SK-N-SH (cell line): ENCODE measurements at regions not wholly inside any gene's neighbourhood (a gene's known extent, or its start where the extent isn't known, plus 50 kb on each side); places are given as distances from the start of the nearest gene placed in this dataset.

Source experiments
- CTCF ChIA-PET: fragments of 300-600, 350-600 bp; formaldehyde crosslinking; extraction: SDS; loops from one replicate; lab custom pipeline; 2021; lab: Yijun Ruan, JAX
- POLR2A ChIA-PET: fragments of 350-600 bp; sonication (Branson Sonifier 250); formaldehyde crosslinking; extraction: SDS; loops from one replicate; lab custom pipeline; 2020; ENCODE audit warnings: antibody characterized with exemption, inconsistent platforms; lab: Yijun Ruan, JAX
- DNase-seq: peaks from one replicate; pipeline ENCODE4 v3.0.0; 2012
- H2AFZ ChIP-seq: fragments of 200-600 bp; sonication (generic); 2 replicates; pipeline ENCODE4 v1.8.1; 2016; ENCODE audit warnings: antibody characterized with exemption, mild to moderate bottlenecking, low read depth
- H3F3A ChIP-seq: fragments of 200-600 bp; sonication (generic); replicated peaks from 2 replicates; pipeline ENCODE3; 2016; ENCODE audit warnings: antibody characterized with exemption, mild to moderate bottlenecking; ENCODE audit not compliant: insufficient read depth
- H3K27ac ChIP-seq, 2 experiments: fragments of 200-500 bp in 1 of 2; fragments of 200-600 bp in 1 of 2; sonication (Bioruptor generic) in 1 of 2; sonication (generic), shearing (Covaris generic) in 1 of 2; 2 replicates each; pipeline versions ENCODE4 v1.5.1 to v1.6.1; 2014 to 2016; ENCODE audit warnings: low read depth in 2 of 2, inconsistent platforms in 1 of 2, low read length in 1 of 2, mild to moderate bottlenecking in 1 of 2, mixed read lengths in 1 of 2
- H3K27me3 ChIP-seq: fragments of 200-600 bp; sonication (generic), shearing (Covaris generic); 2 replicates; pipeline ENCODE4 v1.6.1; 2016; ENCODE audit warnings: mixed run types; ENCODE audit not compliant: insufficient read depth
- H3K36me3 ChIP-seq, 2 experiments: fragments of 200-500 bp in 1 of 2; fragments of 200-600 bp in 1 of 2; sonication (Bioruptor generic) in 1 of 2; sonication (generic) in 1 of 2; replicated peaks in 1 of 2; 2 replicates each; pipeline versions ENCODE3 to v1.5.1; 2014 to 2016; ENCODE audit warnings: low read length in 1 of 2, mild to moderate bottlenecking in 1 of 2; ENCODE audit not compliant: insufficient read depth in 2 of 2, control insufficient read depth in 1 of 2
- H3K4me1 ChIP-seq, 2 experiments: fragments of 200-500 bp in 1 of 2; fragments of 200-600 bp in 1 of 2; sonication (Bioruptor generic) in 1 of 2; sonication (generic), shearing (Covaris generic) in 1 of 2; 2 replicates each; pipeline versions ENCODE4 v1.5.1 to v1.6.1; 2014 to 2016; ENCODE audit warnings: low read depth in 1 of 2, low read length in 1 of 2, mixed run types in 1 of 2; ENCODE audit not compliant: insufficient read depth in 2 of 2, control insufficient read depth in 1 of 2
- H3K4me2 ChIP-seq: fragments of 200-600 bp; sonication (generic), shearing (Covaris generic); 2 replicates; pipeline ENCODE4 v1.6.1; 2017; ENCODE audit warnings: mixed run types
- H3K4me3 ChIP-seq, 2 experiments: fragments of 200-500 bp in 1 of 2; fragments of 200-600 bp in 1 of 2; sonication (Bioruptor generic) in 1 of 2; sonication (generic), shearing (Covaris generic) in 1 of 2; 2 replicates each; pipeline versions ENCODE4 v1.5.1 to v1.8.1; 2014 to 2016; ENCODE audit warnings: low read depth in 2 of 2, inconsistent platforms in 1 of 2, low read length in 1 of 2, mild to moderate bottlenecking in 1 of 2, mixed read lengths in 1 of 2, moderate library complexity in 1 of 2
- H3K79me2 ChIP-seq: fragments of 200-600 bp; sonication (generic); 2 replicates; pipeline ENCODE4 v1.8.1; 2017; ENCODE audit warnings: mild to moderate bottlenecking; ENCODE audit not compliant: insufficient read depth
- H3K9ac ChIP-seq: fragments of 200-600 bp; sonication (generic); 2 replicates; pipeline ENCODE4 v1.6.1; 2017; ENCODE audit warnings: mixed run types
- H3K9me2 ChIP-seq: fragments of 200-600 bp; sonication (generic); 2 replicates; pipeline ENCODE4 v1.6.1; 2017; ENCODE audit warnings: mixed run types
- H3K9me3 ChIP-seq: fragments of 200-600 bp; sonication (generic); 2 replicates; pipeline ENCODE4 v1.6.1; 2017; ENCODE audit warnings: mixed run types, mild to moderate bottlenecking, moderate library complexity
- H4K20me1 ChIP-seq: fragments of 200-600 bp; sonication (generic); 2 replicates; pipeline ENCODE4 v1.6.1; 2017; ENCODE audit warnings: mild to moderate bottlenecking, mixed run types; ENCODE audit not compliant: insufficient read depth
- CHD2 ChIP-seq: fragments of 150-350 bp; IDR thresholded peaks from 2 replicates; pipeline ENCODE4 v1.6.1; 2018; ENCODE audit warnings: low read length; ENCODE audit not compliant: partially characterized antibody
- EP300 ChIP-seq, 2 experiments: IDR thresholded peaks; 2 replicates each; pipeline versions ENCODE4 v1.4.0 to v1.6.1; 2012; ENCODE audit warnings: borderline replicate concordance in 1 of 2, low read depth in 1 of 2, low read length in 1 of 2
- EZH2phosphoT487 ChIP-seq: fragments of 200-600 bp; sonication (generic); IDR thresholded peaks from 2 replicates; pipeline ENCODE4 v1.6.1; 2017; ENCODE audit warnings: low read depth, mixed run types, mild to moderate bottlenecking, antibody characterized with exemption, moderate library complexity, borderline replicate concordance
- FOSL2 ChIP-seq: IDR thresholded peaks from 2 replicates; pipeline ENCODE4 v1.4.0; 2012; ENCODE audit warnings: low read depth, mild to moderate bottlenecking, moderate library complexity, borderline replicate concordance
- FOXM1 ChIP-seq: IDR thresholded peaks from 2 replicates; pipeline ENCODE4 v1.4.0; 2012; ENCODE audit warnings: low read depth, mild to moderate bottlenecking
- GATA2 ChIP-seq: sonication (generic); formaldehyde crosslinking; IDR thresholded peaks from 2 replicates; pipeline ENCODE4 v1.5.0; 2020; ENCODE audit warnings: mild to moderate bottlenecking, missing genetic modification reagents
- MAX ChIP-seq: IDR thresholded peaks from 2 replicates; pipeline ENCODE4 v1.4.0; 2012; ENCODE audit warnings: low read depth
- MXI1 ChIP-seq: IDR thresholded peaks from 2 replicates; pipeline ENCODE4 v1.6.1; 2012; ENCODE audit warnings: mild to moderate bottlenecking, low read depth, low read length, improper control_type of control experiment
- NFIC ChIP-seq: IDR thresholded peaks from 2 replicates; pipeline ENCODE4 v1.4.0; 2012; ENCODE audit warnings: borderline replicate concordance
- NRF1 ChIP-seq: IDR thresholded peaks from 2 replicates; pipeline ENCODE4 v1.6.1; 2012; ENCODE audit warnings: low read depth, mild to moderate bottlenecking, low read length
- POLR2AphosphoS5 ChIP-seq: IDR thresholded peaks from 2 replicates; pipeline ENCODE4 v1.6.1; 2012; ENCODE audit warnings: low read depth, low read length
- RAD21 ChIP-seq: IDR thresholded peaks from 2 replicates; pipeline ENCODE4 v1.6.1; 2012; ENCODE audit warnings: mild to moderate bottlenecking, low read length
- RFX5 ChIP-seq: IDR thresholded peaks from 2 replicates; pipeline ENCODE4 v1.6.1; 2012; ENCODE audit warnings: mild to moderate bottlenecking, improper control_type of control experiment, low read length
- RXRA ChIP-seq: IDR thresholded peaks from 2 replicates; pipeline ENCODE4 v1.4.0; 2012; ENCODE audit warnings: low read depth, mild to moderate bottlenecking, borderline replicate concordance
- SIN3A ChIP-seq: IDR thresholded peaks from 2 replicates; pipeline ENCODE4 v1.6.1; 2012; ENCODE audit warnings: low read depth, mild to moderate bottlenecking, low read length, moderate library complexity, borderline replicate concordance
- TAF1 ChIP-seq: IDR thresholded peaks from 2 replicates; pipeline ENCODE4 v1.6.1; 2012; ENCODE audit warnings: low read depth, mild to moderate bottlenecking, low read length, moderate library complexity, borderline replicate concordance
- TCF12 ChIP-seq: IDR thresholded peaks from 2 replicates; pipeline ENCODE4 v1.4.0; 2012
- USF1 ChIP-seq: IDR thresholded peaks from 2 replicates; pipeline ENCODE4 v1.4.0; 2012; ENCODE audit warnings: low read depth, borderline replicate concordance
- USF2 ChIP-seq: fragments of 150-350 bp; IDR thresholded peaks from 2 replicates; pipeline ENCODE4 v1.6.1; 2017; ENCODE audit warnings: antibody characterized with exemption, low read length, low read depth, borderline replicate concordance
- ZBTB33 ChIP-seq: IDR thresholded peaks from 2 replicates; pipeline ENCODE4 v1.4.0; 2012; ENCODE audit warnings: low read depth, borderline replicate concordance
- WGBS: methylation state at CpG from one replicate; pipeline ENCODE4 v1.1.6; 2017; ENCODE audit warnings: low lambda C conversion rate; 5-methylcytosine and 5-hydroxymethylcytosine counted together

GRCh38 chr3:139263798-139264197 lies 80.0 kb upstream of the MRPS22 start:
- H3K4me3 ChIP-seq = no peak overlapping the region
- TF ChIP-seq NFIC = no peak
- TF ChIP-seq USF2 = no peak
- no peak for TF ChIP-seq EP300 (IDR thresholded peaks at IDR 0.05; ENCODE audit: borderline replicate concordance in 1 of 2, low read depth in 1 of 2, low read length in 1 of 2)
- no peak for TF ChIP-seq TCF12
- TF ChIP-seq EZH2phosphoT487 = no peak
- TF ChIP-seq MXI1 = no peak
- no peak for TF ChIP-seq RFX5
- TF ChIP-seq, all 33 proteins: peak for 0
- 78% methylated on average over 3 of the region's 4 CpGs for WGBS
- Histone ChIP-seq H3K9me3 (no peaks in the 10 kb centered on the region), H2AFZ (no peak overlapping the region), H3K27me3 (no peaks in the 10 kb centered on the region), H4K20me1 (no peaks in the 10 kb centered on the region), H3K79me2 (no peaks in the 10 kb centered on the region), H3F3A (no peaks in the 10 kb centered on the region), H3K9me2 (no peaks in the 10 kb centered on the region), H3K36me3 (no peaks in the 10 kb centered on the region), H3K4me2 (no peak overlapping the region), H3K27ac (no peak overlapping the region), H3K4me1 (peaks cover 0 to 18% of the 10 kb centered on the region in 2 experiments; a peak in 1 of 4 replicates), H3K9ac (no peak overlapping the region)
- ChIA-PET CTCF (no interaction called here), POLR2A (no interaction called here)
- DNase-seq = no peak

GRCh38 chr3:139264375-139264774 lies 79.4 kb upstream of the MRPS22 start:
- H3K36me3 ChIP-seq = no peaks in the 10 kb centered on the region
- WGBS = 97% methylated on average over 2 of the region's 3 CpGs
- no peak overlapping the region for H3K4me3 ChIP-seq
- ChIA-PET POLR2A (no interaction called here), CTCF (no interaction called here)
- H3F3A ChIP-seq = no peaks in the 10 kb centered on the region
- no peak for TF ChIP-seq SIN3A
- TF ChIP-seq USF1 = no peak
- TF ChIP-seq NRF1 = no peak
- no peak for TF ChIP-seq CHD2
- no peak for TF ChIP-seq USF2
- TF ChIP-seq TCF12 = no peak
- no peak for TF ChIP-seq RFX5
- TF ChIP-seq TAF1 = no peak
- no peak for TF ChIP-seq ZBTB33
- TF ChIP-seq POLR2AphosphoS5 = no peak
- no peak for TF ChIP-seq RAD21
- TF ChIP-seq GATA2 (CRISPR knock-in tag) = no peak
- no peak for TF ChIP-seq RXRA
- TF ChIP-seq FOSL2 = no peak
- TF ChIP-seq NFIC = no peak
- no peak for TF ChIP-seq MAX
- no peak for TF ChIP-seq FOXM1
- no peak overlapping the region for H2AFZ ChIP-seq
- no peak overlapping the region for H3K9ac ChIP-seq
- no peaks in the 10 kb centered on the region for H3K9me3 ChIP-seq
- no peak overlapping the region for H3K27ac ChIP-seq
- H3K27me3 ChIP-seq = no peaks in the 10 kb centered on the region
- H4K20me1 ChIP-seq = no peaks in the 10 kb centered on the region
- no peaks in the 10 kb centered on the region for H3K79me2 ChIP-seq
- no peaks in the 10 kb centered on the region for H3K9me2 ChIP-seq
- peaks cover 0 to 18% of the 10 kb centered on the region in 2 experiments; a peak in 1 of 4 replicates for H3K4me1 ChIP-seq
- DNase-seq = no peak
- H3K4me2 ChIP-seq = no peak overlapping the region
